Astrocyte of the hippocampus (primary cell): ENCODE measurements at regions not wholly inside any gene's neighbourhood (a gene's known extent, or its start where the extent isn't known, plus 50 kb on each side); places are given as distances from the start of the nearest gene placed in this dataset.
"Not testable (repeated sequence)": the region's sequence is repeated elsewhere in the genome, so short reads cannot be mapped to it uniquely, and the experiment has no call there.

Source experiments
- DNase-seq: peaks from one replicate; pipeline ENCODE4 v3.0.0; 2011; ENCODE audit warnings: low read depth, low spot score

- no peak for DNase-seq
Observed at GRCh38 chr18:78407466-78407844, 572.2 kb upstream of the SALL3 start.

- no peak for DNase-seq
Observed at GRCh38 chr18:78408623-78409022, 571.0 kb upstream of the SALL3 start.

- DNase-seq: no peak
Observed at GRCh38 chr18:78410094-78410786, 569.4 kb upstream of the SALL3 start.

- DNase-seq: no peak
Observed at GRCh38 chr18:78411539-78411938, 568.1 kb upstream of the SALL3 start.

GRCh38 chr18:78414302-78414701 lies 565.3 kb upstream of the SALL3 start:
- DNase-seq: no peak

- no peak for DNase-seq
Observed at GRCh38 chr18:78416853-78417252, 562.8 kb upstream of the SALL3 start.

GRCh38 chr18:78418379-78418778 lies 561.2 kb upstream of the SALL3 start:
- no peak for DNase-seq

GRCh38 chr18:78419171-78419570 lies 560.4 kb upstream of the SALL3 start:
- DNase-seq: no peak

- DNase-seq: no peak
Observed at GRCh38 chr18:78420116-78420515, 559.5 kb upstream of the SALL3 start.

- no peak for DNase-seq
Observed at GRCh38 chr18:78421392-78421791, 558.2 kb upstream of the SALL3 start.

GRCh38 chr18:78422336-78422735 lies 557.3 kb upstream of the SALL3 start:
- no peak for DNase-seq

GRCh38 chr18:78423811-78424210 lies 555.8 kb upstream of the SALL3 start:
- no peak for DNase-seq

- DNase-seq: no peak
Observed at GRCh38 chr18:78424403-78425018, 555.1 kb upstream of the SALL3 start.

- DNase-seq: no peak
Observed at GRCh38 chr18:78425019-78425412, 554.6 kb upstream of the SALL3 start.

GRCh38 chr18:78427081-78427480 lies 552.5 kb upstream of the SALL3 start:
- DNase-seq: no peak

GRCh38 chr18:78429127-78430108 lies 550.2 kb upstream of the SALL3 start:
- no peak for DNase-seq

GRCh38 chr18:78430131-78430758 lies 549.4 kb upstream of the SALL3 start:
- no peak for DNase-seq

- no peak for DNase-seq
Observed at GRCh38 chr18:78431606-78432005, 548.0 kb upstream of the SALL3 start.

- no peak for DNase-seq
Observed at GRCh38 chr18:78433562-78433961, 546.1 kb upstream of the SALL3 start.

GRCh38 chr18:78436110-78436509 lies 543.5 kb upstream of the SALL3 start:
- no peak for DNase-seq

GRCh38 chr18:78438235-78438634 lies 541.4 kb upstream of the SALL3 start:
- not testable (repeated sequence) for DNase-seq

- DNase-seq: no peak
Observed at GRCh38 chr18:78445880-78446279, 533.7 kb upstream of the SALL3 start.
